HG02759 (cell line): ENCODE measurements at regions not wholly inside any gene's neighbourhood (a gene's known extent, or its start where the extent isn't known, plus 50 kb on each side); places are given as distances from the start of the nearest gene placed in this dataset.
"Not testable (repeated sequence)": the region's sequence is repeated elsewhere in the genome, so short reads cannot be mapped to it uniquely, and the experiment has no call there.

Experiments
- ATAC-seq: cut with Tn5 transposase; IDR thresholded peaks from one replicate; pipeline ENCODE4 v1.9.1; 2021; ENCODE audit warnings: mild to moderate bottlenecking, moderate library complexity; ENCODE audit not compliant: unreplicated experiment

DNA sequence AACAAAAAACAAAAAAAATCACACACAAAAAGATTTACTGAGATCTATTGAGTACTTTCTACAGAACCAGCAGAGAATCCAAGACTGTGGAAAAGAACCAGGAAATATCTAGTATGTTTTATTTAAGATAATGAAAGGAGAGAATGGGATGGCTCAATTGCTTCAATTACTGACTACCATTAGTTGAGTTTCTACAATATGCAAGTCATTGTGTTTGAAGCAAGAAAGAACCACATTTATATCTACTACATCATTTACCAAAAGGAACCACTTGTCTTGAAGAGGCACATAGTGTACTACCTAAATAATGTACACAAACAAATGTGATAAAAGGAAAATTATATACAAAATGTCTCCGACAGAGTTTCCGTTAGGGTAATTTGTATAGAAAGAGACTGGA lies 325.9 kb upstream of the TNC start:
- ATAC-seq = no peak

DNA sequence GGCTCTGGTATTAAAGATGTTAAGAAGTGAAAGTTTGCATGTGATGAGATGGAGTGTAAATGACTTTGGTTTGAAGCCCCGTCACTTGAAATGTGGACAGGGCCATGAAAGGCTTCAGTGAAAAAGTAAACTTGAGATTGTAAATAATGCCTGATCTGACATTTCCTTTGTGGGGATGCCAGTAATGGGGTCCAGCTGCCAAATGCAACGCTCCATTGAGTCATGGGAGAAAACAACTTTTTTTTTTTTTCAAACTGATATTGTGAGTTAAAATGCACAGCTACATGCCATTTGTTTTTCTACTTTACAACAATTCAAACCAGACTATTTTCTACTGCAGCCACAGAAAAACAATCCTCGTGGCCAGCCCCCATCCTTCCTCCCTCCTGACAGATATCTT lies 327.0 kb upstream of the TNC start:
- no peak for ATAC-seq

DNA sequence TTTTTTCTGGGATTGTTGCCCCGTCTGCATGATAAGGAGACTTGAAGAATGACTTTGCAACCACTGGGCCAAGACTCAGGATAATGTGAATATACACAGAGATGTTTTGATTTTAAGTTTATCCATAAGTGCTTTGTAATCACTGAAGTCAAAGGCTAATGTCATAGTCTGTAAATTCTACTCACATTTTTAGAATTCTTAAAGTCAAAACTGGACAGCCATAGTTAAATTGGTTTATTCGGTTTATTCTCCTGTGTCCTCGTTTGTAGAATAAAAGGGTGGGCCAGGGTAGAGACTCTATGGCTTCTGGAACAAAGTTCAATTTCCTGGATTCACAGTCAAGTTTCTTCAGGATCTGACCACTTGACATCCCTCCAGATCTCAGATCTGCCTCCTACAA lies 327.7 kb upstream of the TNC start:
- no peak for ATAC-seq

DNA sequence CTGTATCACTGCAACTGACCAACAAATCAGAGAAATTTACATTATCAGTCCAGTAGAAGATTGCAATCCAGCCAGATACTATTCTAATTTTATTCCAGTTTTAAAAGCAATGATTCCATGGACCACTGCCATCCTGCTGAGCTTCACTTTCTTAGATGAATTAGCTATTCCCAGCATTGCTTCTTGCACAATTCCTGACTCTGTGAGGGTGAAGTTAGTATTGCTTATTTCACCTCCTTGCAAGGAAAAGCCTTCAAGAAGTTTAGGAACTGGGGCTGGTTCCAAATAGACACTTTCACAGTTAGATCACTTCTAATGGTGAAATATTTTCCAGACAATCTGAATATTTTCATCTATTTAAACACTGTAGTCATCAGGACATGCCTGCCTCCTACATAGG lies 338.6 kb upstream of the TNC start:
- ATAC-seq = no peak

DNA sequence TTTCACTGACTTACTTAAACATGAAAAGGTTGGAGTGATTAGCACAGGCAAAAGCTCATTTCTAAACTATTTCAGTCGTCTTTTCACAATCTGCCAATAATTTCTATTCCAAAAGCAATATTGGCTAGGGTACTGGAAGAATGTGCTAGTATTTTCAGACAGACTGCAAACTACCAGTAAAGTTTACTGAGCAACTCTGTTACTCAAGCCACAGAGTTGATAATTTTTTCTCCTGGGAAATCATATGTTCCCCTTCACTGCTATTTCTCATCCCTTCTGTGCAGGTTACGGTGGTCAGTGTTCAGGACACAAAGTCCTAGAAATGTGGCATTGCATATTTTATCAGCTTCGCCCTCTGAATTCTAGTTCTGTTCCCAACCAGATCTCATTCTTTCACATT lies 343.3 kb upstream of the TNC start:
- no peak for ATAC-seq

DNA sequence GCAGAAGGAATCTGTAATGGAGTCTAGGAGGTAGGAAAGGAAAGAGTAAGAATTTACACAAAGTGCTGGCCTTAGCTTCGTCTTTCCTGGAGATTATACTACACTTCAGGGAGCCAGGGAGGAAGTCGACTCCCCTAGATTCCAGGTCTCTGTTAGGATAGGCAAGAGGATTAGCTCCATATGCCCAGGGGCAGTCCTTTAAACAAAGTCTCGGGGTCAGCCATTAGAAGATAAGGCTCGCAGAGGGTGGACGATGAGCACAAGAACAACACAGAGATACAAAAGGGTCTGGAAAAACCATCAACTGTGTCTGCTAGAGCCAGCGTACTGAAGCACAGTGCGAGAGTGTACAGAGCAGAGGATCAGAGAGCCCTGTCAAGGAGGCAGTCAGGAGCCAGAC lies 344.7 kb upstream of the TNC start:
- no peak for ATAC-seq

DNA sequence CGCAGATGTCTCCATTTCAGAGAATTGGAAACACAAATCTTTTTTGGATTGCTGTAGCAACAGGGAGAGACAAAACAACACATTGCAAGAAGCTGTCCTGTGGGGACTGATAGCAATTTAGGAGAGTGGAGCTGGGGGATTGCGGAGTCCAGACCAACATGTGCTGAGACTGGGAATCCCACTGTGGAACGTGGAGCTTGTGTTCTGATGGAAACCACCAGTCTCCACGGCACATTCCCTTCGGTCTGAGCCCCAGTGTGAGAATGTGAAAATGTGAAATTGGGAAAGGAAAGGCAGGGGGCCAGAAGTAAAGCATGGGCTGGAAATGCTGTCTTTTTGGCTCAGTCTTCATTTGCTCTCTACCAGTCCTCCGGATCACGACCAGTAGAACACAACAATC lies 348.8 kb upstream of the TNC start:
- ATAC-seq = no peak

DNA sequence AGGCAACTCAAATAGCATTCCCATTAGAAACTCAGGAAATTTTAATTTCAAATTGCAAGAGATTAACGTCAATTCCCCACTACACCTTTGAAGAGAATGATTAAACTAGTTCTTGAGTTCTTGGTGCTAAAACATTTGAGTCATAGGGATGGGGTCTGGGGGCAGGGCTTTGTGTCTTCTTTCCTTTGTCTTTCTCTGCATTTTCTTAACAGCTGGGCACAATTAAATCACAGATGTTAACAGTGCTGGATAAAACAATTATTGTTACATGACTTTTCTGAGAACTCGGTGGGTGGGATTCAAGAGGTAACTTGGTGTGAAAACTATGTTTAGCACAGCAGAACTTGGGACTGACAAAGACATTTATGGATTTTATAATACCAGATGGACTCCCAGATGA lies 351.9 kb upstream of the TNC start:
- no peak for ATAC-seq

DNA sequence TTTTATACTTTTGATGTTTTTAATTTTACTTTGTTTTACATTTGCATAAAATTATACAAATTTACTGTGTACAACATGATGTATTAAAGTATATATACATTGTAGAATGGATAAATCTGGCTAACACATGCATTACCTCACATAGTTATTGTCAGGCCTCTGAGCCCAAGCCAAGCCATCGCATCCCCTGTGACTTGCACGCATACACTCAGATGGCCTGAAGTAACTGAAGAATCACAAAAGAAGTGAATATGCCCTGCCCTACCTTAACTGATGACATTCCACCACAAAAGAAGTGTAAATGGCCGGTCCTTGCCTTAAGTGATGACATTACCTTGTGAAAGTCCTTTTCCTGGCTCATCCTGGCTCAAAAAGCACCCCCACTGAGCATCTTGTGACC lies 355.1 kb upstream of the TNC start:
- ATAC-seq = not testable (repeated sequence)

DNA sequence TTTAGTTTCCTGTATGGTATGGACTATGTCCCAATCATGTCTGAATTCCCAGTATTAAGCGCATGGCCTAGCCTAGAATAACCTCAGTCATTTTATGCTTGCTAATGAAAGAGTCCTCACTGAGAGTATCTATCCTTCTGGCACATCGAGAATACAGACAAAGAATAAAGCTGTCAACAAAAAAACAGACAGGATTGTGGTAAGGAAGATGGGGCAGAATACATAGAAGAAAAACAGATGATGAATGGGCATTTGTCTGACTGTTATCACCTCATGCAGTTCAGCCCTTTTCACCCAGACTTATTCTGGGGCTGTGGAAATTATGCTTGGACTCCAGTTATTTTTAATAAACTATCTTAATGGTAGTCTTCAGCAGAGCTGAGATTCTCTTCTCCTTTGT lies 363.8 kb upstream of the TNC start:
- ATAC-seq = no peak

DNA sequence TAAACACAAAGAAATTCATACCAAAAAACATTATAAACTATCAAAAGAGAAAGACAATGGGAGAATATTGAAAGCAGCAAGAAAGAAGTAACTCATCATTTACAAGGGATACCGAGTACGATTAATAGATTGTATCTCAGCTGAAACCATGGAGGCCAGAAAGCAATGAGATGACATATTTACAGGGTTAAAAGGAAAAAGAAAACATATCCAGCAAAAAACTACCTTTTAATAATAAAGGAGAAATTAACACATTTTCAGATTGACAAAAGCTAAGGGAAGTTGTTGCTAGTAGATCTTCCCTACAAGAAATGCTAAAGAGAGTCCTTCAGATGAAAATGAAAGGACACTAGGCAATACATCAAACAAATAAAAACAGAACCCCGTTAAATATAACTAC lies 364.8 kb upstream of the TNC start:
- no peak for ATAC-seq

DNA sequence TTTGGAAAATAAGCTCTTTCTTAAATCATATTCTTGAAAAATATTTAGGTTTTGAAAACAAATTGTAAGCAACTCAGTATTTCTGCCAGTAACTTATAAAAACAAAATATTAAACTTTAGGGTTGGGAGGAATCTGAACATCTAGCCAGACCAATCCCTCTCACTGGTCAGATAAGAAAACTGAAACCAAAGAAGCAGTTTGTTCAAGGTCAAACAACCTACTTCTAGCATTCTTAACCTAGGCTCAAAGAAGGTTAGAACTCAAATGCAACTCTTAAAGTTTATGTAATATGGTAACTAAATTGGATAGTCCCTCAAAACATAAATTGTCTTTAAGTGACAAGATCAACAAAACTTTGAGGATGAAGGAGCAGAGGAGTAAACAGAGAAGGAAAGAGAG lies 374.9 kb upstream of the TNC start:
- no peak for ATAC-seq

DNA sequence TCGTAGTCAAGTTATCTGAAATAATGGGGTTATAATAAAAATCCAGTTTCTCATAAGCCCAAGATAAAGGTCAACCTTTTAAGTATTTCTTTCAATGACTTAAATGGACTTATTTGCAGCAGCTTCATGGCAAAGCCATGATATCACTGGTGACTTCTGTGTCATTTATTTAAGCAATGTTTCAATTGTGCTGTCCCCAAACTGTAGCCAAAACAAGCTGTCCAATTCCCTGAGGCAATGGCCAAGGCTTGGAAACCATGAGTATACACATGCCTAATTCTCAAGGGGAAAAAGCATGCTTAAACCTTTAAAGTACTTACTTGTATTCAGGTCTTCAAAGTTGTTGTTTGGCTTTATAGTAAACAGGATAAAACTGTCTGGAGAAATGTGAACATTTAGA lies 376.4 kb upstream of the TNC start:
- no peak for ATAC-seq

DNA sequence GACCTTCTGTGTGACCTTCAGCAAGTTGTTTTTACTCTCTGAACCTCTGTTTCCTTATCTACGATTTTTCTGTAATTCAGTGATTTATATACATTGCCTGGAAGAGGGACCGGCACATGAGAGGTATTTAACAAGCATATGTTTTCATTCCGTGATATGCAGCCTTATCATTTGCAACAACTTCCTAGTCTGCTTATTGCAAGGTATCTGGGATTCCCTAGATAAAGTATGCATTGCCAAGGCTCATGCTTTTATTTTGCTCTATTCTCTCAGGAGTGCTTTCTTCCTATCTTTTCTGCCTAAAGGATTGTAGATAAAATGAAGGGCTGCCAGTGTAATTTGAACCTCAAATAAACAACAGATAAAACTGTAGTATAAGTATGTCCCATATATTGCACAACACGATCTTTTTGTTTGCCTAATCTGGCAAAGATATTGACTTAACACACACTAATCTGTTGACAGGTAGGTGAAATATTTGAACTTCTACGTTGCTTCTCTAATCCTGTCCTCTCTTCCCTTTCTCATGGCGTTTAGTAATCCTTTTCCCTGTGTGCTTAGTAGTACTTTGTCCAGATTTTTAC lies 377.2 kb upstream of the TNC start:
- ATAC-seq = no peak

DNA sequence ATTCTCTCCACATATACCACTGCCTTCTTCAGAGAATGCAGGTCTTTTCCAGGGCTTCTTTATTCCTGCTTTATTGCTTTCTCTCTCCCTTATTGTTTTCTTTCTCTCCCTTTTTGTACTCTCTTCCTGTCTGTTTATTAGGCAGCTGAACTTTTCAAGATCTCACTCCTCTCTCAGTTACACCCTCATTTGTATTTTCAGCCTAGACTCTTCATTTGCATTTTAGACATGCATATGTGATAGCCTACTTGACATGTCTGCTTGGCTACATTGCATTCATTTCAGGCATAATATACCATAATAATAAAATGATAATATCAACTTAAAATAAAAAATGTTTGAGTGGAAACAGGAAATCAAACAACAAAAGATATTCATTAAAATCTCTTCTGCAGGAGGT lies 377.9 kb upstream of the TNC start:
- no peak for ATAC-seq

DNA sequence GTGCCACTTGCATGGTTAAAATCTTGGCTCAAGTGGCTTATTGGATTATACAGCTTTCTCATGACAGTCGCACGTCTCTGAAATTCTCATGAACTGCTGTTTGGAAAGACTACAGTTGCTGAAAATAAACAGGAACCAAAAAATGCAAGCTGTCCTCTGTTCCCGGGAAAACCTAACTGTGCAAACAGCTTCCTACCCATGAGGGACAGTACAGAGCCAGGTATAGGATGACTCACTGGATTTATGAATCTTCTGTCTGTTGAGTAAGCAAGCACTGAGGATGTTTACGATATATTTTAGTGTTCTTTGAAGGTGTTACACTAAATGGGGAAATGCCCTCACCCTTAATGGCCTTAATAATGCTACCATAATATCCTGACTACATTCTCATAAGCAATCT lies 380.3 kb upstream of the TNC start:
- ATAC-seq = no peak

DNA sequence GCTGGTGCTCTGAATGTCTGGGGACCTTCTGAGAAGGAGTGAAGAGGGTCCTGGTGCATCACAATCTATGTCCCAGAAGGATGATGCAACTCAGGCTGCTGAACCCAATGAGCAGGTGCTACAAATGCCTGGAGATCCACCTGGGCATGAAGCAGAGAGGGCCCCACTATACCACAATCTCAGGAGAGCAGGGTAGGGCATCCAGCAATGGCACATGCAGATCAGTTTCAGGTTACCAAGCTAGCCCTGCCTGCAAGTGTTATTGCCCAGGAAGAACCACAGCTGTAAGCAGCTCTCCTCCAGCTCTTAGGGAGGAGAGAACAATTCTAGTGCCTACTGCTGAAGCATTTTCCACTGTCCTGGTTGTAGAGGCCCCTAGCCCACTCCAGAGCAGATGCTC lies 389.2 kb upstream of the TNC start:
- no peak for ATAC-seq

DNA sequence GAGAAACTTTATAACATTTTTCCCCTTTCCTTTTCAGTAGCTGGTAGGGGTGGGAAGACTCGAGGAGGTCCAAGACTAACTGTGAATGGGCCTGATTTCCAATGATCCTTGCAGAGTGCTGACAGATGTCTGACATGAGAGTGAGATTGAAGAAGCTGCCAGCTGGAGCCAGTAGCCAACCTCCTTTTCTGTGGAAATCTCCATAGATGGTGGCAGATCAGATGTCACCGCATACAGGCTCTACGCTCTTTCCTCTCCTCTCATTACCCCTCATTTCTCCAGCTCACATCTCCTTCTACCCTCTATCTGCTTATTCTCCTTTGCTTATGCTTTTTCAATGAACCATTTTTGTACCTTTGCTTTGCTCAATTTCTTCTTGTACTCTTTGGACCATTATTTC lies 395.2 kb upstream of the TNC start:
- ATAC-seq = no peak

DNA sequence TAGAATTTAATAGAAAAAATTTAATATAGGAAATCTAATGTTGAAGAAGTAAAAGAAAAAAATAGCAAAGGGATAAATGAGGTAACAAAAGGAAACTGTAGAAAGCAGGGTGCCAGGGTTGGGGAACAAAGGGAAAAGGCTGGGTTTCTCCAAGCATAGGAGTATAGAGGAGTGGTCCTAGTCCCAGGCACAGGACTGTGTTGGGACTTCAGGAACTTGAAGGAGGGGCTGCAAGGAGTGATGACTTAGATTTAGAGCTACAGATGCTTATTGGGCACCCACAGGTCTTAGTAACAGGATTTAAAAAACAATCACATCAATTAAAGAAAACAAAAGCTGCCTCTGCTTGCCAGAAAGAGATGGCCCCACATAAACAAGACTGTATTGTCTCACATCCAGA lies 396.5 kb upstream of the TNC start:
- ATAC-seq = no peak

DNA sequence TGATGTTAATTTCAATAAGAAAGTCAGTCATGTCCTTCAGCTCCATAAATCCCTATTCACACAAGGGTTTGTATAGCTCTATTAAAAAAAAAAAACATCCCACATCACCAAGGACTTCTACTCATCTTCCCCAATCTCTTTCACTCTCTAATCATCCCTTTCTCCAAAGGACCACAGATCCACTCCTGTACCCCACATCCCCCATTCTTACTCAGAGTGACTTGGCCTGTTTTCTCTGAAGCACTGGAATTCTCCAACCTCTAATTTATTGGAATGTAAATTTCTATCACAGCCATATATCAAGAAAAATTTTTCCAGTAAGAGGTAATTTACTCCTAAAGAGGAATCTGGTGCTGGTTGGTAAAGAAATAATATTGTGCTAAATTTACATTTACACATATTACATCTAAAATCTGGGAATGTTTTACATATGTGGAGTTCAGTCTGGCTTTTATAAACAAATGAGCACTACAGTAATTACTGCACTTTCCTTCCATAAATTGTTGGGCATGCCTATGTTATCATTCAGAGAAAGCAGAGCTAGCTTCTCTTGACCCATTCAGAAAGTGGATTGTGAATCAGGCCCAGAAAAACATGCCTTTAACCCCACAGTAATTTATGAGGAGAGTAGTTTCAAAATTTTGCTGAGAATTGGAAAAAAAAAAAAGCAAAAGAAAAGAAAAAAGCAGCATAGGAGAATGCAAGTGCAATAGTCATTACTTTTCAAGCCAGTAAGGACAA lies 399.5 kb upstream of the TNC start:
- ATAC-seq = no peak

DNA sequence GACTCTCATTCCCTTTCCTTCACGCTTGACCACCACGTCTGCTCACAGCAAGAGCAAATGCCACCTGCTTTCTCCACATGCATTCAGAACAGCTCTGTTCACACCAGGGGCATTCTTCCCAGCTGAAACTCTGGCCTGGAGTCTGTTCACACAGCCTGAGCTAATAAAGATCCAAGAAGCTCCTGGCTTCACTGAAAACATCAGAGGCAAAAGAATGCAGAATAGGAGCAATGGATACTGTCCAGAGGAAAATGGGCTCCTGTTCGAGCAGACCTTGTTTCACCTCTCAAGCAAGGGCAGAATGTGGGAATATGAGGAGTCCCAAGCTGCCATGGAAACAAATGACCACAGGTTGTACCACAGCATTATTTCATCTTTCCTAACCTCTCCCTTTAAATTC lies 402.7 kb upstream of the TNC start:
- ATAC-seq = no peak

DNA sequence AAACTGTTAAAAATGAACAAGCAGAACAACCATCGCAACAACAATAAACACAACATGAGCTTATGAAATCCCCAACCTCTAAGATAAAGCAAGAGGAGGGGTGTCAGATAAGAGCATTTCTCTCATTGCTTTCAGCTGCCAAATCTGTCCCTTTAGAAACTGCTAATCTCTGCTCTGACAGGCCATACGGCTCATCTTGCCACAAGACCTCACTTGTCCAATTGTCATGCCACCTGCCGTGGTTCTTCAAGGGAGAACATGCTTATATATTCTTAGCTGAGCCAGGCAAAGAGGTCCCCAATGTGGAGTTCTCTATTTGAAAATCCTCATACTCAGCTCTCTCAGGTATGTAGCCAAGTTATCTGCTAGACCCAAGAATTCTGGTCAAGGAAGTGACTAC lies 405.0 kb upstream of the TNC start:
- ATAC-seq = no peak

DNA sequence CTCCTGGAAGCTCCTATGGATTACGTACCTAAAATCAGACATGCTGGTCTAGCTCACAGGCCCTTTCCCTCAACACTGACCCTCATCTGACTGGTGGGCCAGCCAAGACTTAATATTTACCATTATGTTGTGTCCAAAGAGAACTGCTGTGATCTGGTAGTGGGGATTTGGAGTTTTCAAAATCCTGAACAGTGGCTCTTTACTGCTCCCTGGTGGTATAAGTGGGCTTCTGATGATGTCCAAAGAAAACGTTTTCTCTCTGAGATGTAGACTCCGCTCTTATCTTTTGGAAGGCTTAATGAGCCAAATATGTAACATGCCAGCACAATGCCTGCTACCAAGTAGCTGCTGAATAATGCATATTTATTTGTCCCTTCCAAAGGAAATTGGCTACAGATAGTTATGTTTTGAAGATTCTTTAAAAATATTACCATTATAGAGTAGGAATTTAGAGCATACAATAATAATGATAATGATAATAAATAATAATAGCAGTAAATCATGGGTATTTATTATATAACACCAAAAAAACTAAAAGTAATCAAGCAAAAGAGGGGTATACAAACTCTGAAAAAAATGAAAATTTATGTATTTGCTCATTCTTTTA lies 406.6 kb upstream of the TNC start:
- ATAC-seq = no peak
